GM18519 (cell line): ENCODE measurements at regions not wholly inside any gene's neighbourhood (a gene's known extent, or its start where the extent isn't known, plus 50 kb on each side); places are given as distances from the start of the nearest gene placed in this dataset.

Experiments
- ATAC-seq: cut with Tn5 transposase; IDR thresholded peaks from one replicate; pipeline ENCODE4 v1.9.1; 2021; ENCODE audit warnings: mild to moderate bottlenecking, moderate library complexity; ENCODE audit not compliant: unreplicated experiment, low FRiP score

DNA sequence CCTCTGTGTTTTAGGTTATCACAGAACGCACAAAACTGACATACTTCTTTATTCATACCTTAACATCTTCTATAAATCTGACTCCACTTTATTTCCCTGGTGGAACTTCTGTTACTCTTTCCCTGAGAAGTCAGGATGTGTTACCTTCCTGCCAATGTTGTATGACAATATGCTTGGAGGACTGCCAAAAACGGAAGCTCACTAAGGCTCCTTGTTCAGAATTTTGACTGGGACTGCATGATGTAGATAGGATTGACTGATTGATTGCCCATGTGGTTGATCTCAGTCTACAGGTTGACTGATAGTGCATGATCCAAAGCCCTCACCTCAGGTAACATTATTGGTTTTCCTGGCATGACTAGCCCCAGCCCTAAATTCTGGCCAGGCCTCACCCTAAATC lies 319.4 kb downstream of the TLR4 start:
- ATAC-seq, result no peak

DNA sequence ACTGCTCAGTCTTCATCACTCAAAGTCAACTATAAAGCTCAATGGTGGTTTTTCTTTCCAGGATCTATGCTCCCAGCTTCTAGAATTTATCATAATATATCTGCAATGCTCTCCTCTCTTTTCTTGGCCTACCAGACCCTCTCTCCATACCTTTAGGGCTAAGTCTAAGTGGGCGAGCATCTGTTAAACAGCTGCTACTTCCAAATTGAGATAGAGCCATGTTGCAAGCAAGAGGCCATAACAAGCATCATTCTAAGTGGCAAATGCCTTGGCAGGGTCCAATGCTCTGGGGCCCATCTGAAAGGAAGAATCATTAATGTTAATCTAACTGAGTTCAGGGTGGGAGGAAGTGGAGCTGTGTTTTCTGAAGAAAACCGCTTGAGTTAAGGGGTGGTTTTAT lies 324.0 kb downstream of the TLR4 start:
- ATAC-seq, result no peak

DNA sequence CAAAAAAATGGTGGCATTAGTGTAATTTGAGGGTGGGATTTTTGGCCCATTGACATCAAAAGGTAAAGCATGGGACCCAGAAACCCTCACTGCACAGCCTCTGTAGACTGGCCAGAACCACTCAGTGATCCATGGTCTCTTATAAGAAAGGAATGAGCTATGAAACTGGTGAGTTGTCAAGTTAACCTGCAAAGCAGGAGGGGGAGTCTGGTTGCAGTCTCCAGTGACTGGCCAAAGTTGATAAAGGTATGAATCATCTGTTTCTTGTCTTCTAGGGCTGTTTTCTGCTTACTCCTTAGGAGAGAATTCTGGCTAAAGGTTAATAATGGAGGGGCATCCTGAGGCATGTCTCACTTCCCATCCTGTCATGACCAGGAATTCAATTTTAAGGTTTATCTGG lies 325.2 kb downstream of the TLR4 start:
- ATAC-seq, result no peak

DNA sequence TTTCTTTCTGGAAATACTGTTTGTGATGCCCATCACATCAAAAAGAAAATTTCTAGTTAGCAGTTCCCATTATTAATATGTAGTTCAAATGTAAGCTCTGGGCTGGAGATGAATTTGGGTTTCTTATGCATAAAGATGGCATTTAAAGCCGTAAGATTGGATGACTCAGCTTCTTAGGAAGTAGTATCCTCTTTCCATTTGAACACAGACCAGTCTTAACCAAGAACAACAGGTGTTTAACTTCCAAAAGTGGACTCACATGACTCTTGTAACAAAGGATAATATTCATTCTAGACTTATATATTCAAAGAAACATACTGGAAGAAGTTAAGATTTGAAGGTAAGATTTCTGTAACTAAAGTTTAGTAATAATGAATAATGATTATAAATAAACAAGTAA lies 330.5 kb downstream of the TLR4 start:
- ATAC-seq, result no peak

DNA sequence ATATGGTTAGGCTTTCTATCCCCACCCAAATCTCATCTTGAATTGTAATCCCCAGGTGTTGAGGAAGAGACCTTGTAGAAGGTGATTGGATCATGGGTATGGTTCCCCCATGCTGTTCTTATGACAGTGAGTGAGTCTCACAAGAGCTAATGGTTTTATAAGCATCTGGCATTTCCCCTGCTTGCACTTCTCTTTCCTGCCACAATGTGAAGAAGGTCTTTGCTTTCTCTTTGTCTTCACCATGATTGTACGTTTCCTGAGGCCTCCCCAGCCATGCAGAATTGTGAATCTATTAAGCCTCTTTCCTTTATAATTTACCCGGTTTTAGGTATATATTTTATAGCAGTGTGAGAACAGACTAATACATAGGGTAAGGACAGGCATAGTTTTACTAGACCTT lies 334.5 kb downstream of the TLR4 start:
- ATAC-seq, result no peak

- no peak for ATAC-seq
Measured at GRCh38 chr9:118058227-118058626, 354.0 kb downstream of the TLR4 start.

DNA sequence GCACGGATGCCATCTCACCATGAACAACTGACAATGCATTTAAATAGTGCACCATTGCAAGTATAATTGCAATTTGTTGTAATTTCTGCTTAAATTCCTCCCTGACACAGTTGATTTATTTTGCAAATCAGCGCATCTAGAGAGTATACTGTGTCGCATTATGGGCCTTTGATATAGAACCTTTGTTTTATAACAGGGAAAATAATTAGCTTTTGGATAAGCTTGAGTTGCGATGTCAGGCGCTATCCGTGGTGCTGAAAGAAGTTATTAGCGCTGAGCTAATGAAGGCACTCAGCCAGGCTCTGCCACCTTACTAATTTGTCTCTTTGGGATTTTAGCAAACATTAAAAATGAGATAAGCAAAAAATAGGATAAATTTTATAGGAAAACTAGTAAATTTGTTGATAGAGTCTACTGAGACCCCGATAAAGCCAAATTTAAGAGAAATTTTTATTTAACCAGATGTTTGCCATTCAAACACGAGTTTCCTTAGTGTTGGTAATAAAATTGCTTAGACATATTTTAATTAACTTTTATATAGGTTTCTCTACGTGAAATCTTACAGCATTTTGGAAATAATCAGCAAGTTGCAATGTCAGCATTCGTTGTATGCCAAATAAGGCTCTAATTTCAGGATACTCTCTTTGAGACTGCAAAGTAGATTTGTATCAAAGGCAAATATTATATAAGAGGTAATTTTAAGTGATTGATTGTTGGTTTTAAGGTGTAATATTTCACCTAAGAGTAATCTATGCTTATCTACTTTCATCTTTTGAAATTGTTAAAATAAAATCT lies 355.5 kb downstream of the TLR4 start:
- no peak for ATAC-seq

DNA sequence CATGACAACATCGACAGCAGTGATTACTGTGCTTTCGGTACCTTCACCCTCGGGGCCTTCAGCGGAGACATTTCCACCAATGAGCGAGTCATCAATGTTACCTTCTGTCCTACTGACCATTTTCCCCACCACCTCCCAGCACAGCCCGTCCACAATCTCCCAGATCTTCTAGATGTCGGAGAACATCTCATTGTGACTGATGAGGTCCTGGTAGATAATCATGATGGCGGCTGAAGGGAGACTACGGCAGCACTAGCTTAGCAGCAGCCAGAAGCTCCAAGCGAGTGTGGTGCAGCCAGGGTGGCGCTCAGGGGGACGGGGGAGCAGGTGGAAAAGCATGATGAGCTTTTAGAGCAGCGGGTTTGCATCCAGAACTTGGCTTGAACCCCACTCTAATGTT lies 379.0 kb downstream of the TLR4 start:
- no peak for ATAC-seq

DNA sequence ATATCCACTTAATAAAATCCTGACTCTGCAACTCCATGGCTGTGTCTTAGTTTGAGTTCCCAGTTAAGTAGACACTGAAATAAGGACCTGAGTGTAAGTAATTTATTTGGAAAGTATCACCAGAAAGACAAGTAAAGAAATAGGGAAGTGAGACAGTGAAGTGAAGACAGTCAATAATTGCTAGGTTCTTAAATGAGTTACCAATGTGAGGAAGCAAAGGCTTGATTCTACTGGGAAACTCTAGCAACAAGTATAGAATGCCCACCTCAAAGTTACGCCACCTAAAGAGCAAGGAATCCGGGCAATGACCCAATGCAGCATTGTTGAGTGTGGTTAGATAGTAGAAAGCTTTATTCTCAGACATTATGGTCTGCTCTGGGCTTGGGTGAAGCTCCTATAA lies 383.9 kb downstream of the TLR4 start:
- no peak for ATAC-seq

DNA sequence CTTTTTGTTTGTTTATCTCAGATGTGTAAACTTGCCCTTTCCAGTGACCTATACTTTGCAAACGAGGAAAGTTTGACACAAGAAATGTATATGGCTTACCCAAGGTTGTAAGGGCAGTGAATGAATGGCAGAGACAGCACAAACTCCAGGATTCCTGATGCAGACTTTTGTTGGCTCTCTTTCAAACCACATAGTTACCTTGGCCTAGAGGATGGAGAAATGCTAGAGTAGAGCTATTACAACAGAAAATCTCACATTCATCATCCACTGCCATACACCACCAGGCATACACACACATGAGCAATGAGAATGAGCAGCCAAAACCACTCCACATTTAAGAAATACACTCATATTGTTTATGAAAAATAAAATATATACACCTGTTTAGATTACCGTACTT lies 387.0 kb downstream of the TLR4 start:
- no peak for ATAC-seq

- no peak for ATAC-seq
Measured at GRCh38 chr9:118091711-118092500, 387.7 kb downstream of the TLR4 start.

GRCh38 chr9:118094387-118094786 lies 390.2 kb downstream of the TLR4 start:
- peak; percentile 79 for ATAC-seq

DNA sequence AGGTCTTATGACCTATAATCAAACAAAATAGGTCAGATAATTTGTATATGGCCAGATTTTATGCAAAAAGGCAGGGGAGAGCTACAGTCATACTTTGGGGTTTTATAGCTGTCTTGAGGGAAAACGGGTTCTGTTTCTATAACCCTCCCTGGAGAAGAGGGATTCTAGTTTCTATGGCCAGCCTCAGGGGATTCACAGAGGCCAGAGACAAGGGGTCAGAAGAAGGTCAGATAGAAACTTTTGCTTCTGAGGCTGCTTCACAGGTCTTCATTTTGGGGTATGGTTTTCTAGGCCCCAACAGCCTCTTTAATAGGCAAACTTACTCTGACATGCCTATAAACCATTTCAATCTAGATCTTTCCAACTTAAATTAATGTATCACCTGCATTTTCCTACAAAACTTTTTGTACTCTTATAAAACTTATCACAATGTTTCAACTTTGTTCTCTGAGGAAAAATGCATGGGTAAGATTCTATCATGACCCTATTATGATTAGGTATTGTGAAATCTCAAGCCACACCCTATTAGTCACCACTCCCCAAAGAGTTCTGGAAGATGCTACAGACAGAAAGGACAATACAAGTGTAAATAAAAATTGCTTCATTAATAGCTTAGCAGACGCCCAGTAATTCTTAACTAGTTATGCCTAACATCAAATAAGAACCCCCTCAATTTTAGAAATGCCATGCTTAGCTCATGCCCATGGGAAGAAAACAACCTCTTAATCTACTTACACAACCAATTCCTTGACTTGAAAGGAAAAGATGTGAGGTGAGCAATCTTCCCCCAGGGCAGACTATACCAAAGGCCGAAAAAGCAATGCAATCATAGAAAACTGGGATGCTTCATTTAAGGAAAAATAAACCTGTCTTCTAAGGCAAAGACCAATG lies 396.6 kb downstream of the TLR4 start:
- no peak for ATAC-seq

DNA sequence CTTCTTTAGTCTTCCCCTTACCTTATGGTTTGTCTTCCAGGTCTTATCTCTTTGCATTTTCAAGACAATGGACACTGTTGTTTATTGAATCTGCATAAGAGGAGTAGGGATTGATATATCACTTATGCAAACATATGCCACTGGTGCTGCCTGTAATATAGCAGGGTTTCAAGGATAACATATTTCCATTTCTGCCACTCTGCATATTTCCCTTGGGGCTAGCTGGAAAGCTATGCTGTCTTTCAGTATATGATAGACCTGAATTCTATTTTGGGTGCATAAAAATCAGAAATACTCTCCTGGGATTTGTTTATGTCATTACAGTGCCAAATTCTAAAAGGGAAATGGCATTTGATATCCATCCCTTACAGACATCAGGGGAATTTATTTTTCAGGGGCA lies 400.2 kb downstream of the TLR4 start:
- no peak for ATAC-seq

GRCh38 chr9:118108971-118109370 lies 404.8 kb downstream of the TLR4 start:
- ATAC-seq, result no peak

GRCh38 chr9:118109542-118109941 lies 405.3 kb downstream of the TLR4 start:
- no peak for ATAC-seq

DNA sequence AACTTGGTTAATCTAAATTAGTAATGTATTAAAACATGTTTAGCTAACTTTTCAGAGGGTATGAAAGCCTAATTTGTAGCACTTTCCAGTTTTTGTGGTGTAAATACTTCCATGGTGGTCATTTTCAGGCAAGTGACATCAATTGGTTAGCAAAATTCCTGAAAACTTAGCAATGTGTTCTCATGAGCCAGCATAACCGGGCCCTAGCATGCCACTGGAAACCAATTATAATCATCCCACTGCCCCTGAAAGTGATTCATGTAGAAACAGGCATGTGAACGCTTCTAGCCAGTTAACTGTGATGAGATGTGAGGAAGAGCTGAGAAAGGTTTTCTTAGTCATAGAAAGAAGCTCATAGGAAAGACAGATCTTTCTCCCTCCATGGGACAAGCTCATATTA lies 417.2 kb downstream of the TLR4 start:
- ATAC-seq, result no peak

DNA sequence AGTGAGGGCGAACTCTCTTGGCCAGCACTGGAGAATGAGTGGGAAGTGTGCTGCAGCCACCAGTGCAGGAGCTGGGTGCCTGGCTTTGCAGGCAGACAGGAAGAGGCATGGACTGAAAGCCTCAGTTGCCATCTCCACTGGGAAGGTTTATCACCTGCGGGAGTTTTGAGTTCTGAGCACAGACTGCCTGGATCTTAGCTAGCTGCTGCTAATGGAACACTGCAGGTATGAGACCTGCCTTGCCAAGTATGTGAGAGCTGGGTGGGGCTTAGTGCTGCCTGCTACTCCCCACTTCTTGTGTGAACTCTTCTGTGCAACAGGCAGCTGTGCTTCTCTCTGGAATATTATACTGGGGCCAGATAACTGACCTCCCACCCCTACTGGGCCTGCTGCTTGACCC lies 424.1 kb downstream of the TLR4 start:
- ATAC-seq, result no peak

- no peak for ATAC-seq
Measured at GRCh38 chr9:118129541-118129940, 425.3 kb downstream of the TLR4 start.

GRCh38 chr9:118148990-118149389 lies 444.8 kb downstream of the TLR4 start:
- no peak for ATAC-seq

DNA sequence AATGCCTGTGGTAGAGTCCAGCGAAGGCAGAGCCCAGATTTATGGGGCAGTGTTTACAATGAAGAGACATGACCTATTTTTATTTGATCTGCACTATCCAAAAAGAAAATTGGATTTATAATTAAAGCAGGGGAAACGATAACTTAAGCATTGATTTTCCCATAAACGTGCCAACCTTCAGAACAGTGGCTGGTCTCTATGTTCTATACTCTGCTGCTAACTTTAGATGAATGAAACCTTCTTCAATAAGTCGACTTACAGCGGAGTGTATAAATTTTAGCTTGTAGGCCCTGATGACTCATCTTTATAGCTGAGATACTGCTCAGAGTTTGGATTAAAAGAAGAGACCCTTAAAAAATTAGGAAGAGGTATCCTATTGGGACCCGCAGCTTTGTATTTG lies 452.6 kb downstream of the TLR4 start:
- no peak for ATAC-seq
